ENCODE measurements at regions not wholly inside any gene's neighbourhood (a gene's known extent, or its start where the extent isn't known, plus 50 kb on each side); places are given as distances from the start of the nearest gene placed in this dataset.

- no peaks in the 10 kb centered on the region for H3K4me1 ChIP-seq
- no peak overlapping the region for H3K27ac ChIP-seq
- H3K4me3 ChIP-seq: no peak overlapping the region
- in situ Hi-C loops (cut with MboI; ENCODE audit: low sequenced_read_pairs in 4 of 4): no loop called here
- no peak for DNase-seq
- no peak for ATAC-seq
- H3K9me3 ChIP-seq: no peaks in the 10 kb centered on the region
- TF ChIP-seq CTCF (IDR thresholded peaks at IDR 0.05 in 4 of 5, conservative IDR thresholded peaks at IDR 0.05 in 1 of 5) (no peak), POLR2A (IDR thresholded peaks at IDR 0.05) (no peak)
- intact Hi-C loops (cut with DNase I; ENCODE audit: low total_unique reads): no loop called here
- H3K36me3 ChIP-seq: no peaks in the 10 kb centered on the region
- no peaks in the 10 kb centered on the region for H3K27me3 ChIP-seq
Measured at GRCh38 chr2:167900435-167901114, 346.8 kb downstream of the STK39 start.

GRCh38 chr2:167898340-167898739 lies 349.1 kb downstream of the STK39 start:
- no peak for ATAC-seq
- TF ChIP-seq POLR2A (IDR thresholded peaks at IDR 0.05): no peak
- no peak for TF ChIP-seq CTCF (IDR thresholded peaks at IDR 0.05 in 4 of 5, conservative IDR thresholded peaks at IDR 0.05 in 1 of 5)

GRCh38 chr2:167891841-167892240 lies 355.6 kb downstream of the STK39 start:
- DNase-seq (no peak), ATAC-seq (no peak)
- Histone ChIP-seq H3K4me3 (no peak overlapping the region), H3K36me3 (no peaks in the 10 kb centered on the region), H3K27me3 (no peaks in the 10 kb centered on the region), H3K4me1 (no peaks in the 10 kb centered on the region), H3K9me3 (no peaks in the 10 kb centered on the region), H3K27ac (no peak overlapping the region)
- in situ Hi-C loops (cut with MboI; ENCODE audit: low sequenced_read_pairs in 4 of 4) (no loop called here), intact Hi-C loops (cut with DNase I; ENCODE audit: low total_unique reads) (no loop called here)
- TF ChIP-seq CTCF (IDR thresholded peaks at IDR 0.05 in 4 of 5, conservative IDR thresholded peaks at IDR 0.05 in 1 of 5) (no peak), POLR2A (IDR thresholded peaks at IDR 0.05) (no peak)

More at GRCh38 chr2:167898340-167898739, 349.1 kb downstream of the STK39 start:
- H3K4me3 ChIP-seq: no peak overlapping the region
- in situ Hi-C loops (cut with MboI; ENCODE audit: low sequenced_read_pairs in 4 of 4): no loop called here
- no peak for DNase-seq
- no peaks in the 10 kb centered on the region for H3K36me3 ChIP-seq
- intact Hi-C loops (cut with DNase I; ENCODE audit: low total_unique reads): no loop called here
- H3K4me1 ChIP-seq: no peaks in the 10 kb centered on the region
- H3K9me3 ChIP-seq: no peaks in the 10 kb centered on the region
- H3K27ac ChIP-seq: no peak overlapping the region
- H3K27me3 ChIP-seq: no peaks in the 10 kb centered on the region

- ATAC-seq (no peak), DNase-seq (no peak)
- Histone ChIP-seq H3K4me3 (no peak overlapping the region), H3K36me3 (no peaks in the 10 kb centered on the region), H3K9me3 (no peaks in the 10 kb centered on the region), H3K27me3 (no peaks in the 10 kb centered on the region), H3K27ac (no peak overlapping the region), H3K4me1 (no peaks in the 10 kb centered on the region)
- TF ChIP-seq CTCF (IDR thresholded peaks at IDR 0.05 in 4 of 5, conservative IDR thresholded peaks at IDR 0.05 in 1 of 5): no peak
- TF ChIP-seq POLR2A (IDR thresholded peaks at IDR 0.05): no peak
- intact Hi-C loops (cut with DNase I; ENCODE audit: low total_unique reads): no loop called here
- in situ Hi-C loops (cut with MboI; ENCODE audit: low sequenced_read_pairs in 4 of 4): no loop called here
Measured at GRCh38 chr2:167890739-167891138, 356.7 kb downstream of the STK39 start.

GRCh38 chr2:167880415-167880814 lies 367.0 kb downstream of the STK39 start:
- Histone ChIP-seq H3K36me3 (no peaks in the 10 kb centered on the region), H3K9me3 (no peaks in the 10 kb centered on the region), H3K27ac (no peak overlapping the region), H3K27me3 (no peaks in the 10 kb centered on the region), H3K4me3 (no peak overlapping the region), H3K4me1 (no peaks in the 10 kb centered on the region)
- ATAC-seq (no peak), DNase-seq (no peak)
- TF ChIP-seq POLR2A (IDR thresholded peaks at IDR 0.05) (no peak), CTCF (IDR thresholded peaks at IDR 0.05 in 4 of 5, conservative IDR thresholded peaks at IDR 0.05 in 1 of 5) (no peak)
- intact Hi-C loops (cut with DNase I; ENCODE audit: low total_unique reads): no loop called here
- in situ Hi-C loops (cut with MboI; ENCODE audit: low sequenced_read_pairs in 4 of 4): no loop called here

Measured in gastrocnemius medialis (tissue), 4 donors.